ENCODE measurements at regions not wholly inside any gene's neighbourhood (a gene's known extent, or its start where the extent isn't known, plus 50 kb on each side); places are given as distances from the start of the nearest gene placed in this dataset.

DNA sequence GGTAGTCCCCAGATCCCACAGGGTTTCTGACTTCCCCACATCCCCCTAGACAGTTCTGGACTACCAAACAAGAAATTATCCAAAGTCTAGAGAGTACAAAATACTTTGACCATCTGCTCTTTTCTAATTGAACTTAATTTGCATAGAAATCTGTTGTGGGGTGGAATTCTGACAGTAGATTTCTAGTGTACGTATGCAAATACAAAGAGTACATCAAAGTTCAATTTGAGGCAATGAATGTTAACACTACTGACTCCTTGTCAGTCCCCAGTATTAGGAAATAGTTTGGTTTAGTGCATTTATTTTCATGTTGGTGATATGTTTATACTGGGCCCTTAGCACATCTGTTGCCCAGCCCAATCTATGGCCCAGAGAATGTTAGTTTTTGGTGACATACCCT is 292.6 kb downstream of the CETN3 start:
- no peak overlapping the region for H3K4me3 ChIP-seq (ENCODE audit: low read depth, low read length)
- no peak for TF ChIP-seq CTCF (IDR thresholded peaks at IDR 0.05; ENCODE audit: insufficient read depth, low read depth, low read length)
- ChIA-PET CTCF (no interaction called here), POLR2A (no interaction called here)
- H3K36me3 ChIP-seq (ENCODE audit: control insufficient read depth, insufficient read depth, low read length): no peaks in the 10 kb centered on the region
- no peaks in the 10 kb centered on the region for H3K27me3 ChIP-seq (ENCODE audit: control insufficient read depth, insufficient read depth, low read length)
- no peak for DNase-seq (ENCODE audit: low read depth)

DNA sequence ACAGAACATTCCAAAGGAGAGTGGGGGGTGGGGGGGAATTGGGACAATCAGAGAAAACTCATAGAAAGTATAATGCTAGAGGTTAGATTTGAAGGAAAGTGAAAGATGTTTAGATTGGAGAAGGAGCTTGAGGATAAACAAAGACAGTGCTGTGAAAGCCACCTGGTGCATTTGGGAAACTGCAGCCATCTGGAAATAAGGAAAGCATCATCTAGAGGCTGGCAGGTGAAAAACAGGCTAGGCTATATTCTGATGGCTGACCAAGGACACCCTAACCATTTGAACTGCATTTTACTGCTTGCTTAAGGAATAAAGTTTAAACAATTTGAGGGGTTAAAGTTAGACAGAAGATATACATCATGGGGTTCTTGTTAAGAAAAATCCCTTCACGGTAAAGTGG is 296.4 kb downstream of the CETN3 start:
- ChIA-PET CTCF (no interaction called here), POLR2A (no interaction called here)

GRCh38 chr5:90112033-90112692 is 297.4 kb downstream of the CETN3 start:
- CTCF ChIA-PET: no interaction called here
- no peaks in the 10 kb centered on the region for H3K27me3 ChIP-seq (ENCODE audit: control insufficient read depth, insufficient read depth, low read length)
- H3K4me3 ChIP-seq (ENCODE audit: low read depth, low read length): no peak overlapping the region
- no peak for DNase-seq (ENCODE audit: low read depth)
- H3K36me3 ChIP-seq (ENCODE audit: control insufficient read depth, insufficient read depth, low read length): no peaks in the 10 kb centered on the region
- no peak for TF ChIP-seq CTCF (IDR thresholded peaks at IDR 0.05; ENCODE audit: insufficient read depth, low read depth, low read length)
- POLR2A ChIA-PET: no interaction called here

More for the DNA sequence above, 296.4 kb downstream of the CETN3 start:
- TF ChIP-seq CTCF (IDR thresholded peaks at IDR 0.05; ENCODE audit: insufficient read depth, low read depth, low read length): no peak
- Histone ChIP-seq H3K4me3 (ENCODE audit: low read depth, low read length) (no peak overlapping the region), H3K36me3 (ENCODE audit: control insufficient read depth, insufficient read depth, low read length) (no peaks in the 10 kb centered on the region), H3K27me3 (ENCODE audit: control insufficient read depth, insufficient read depth, low read length) (no peaks in the 10 kb centered on the region)
- DNase-seq (ENCODE audit: low read depth): no peak

- Histone ChIP-seq H3K4me3 (ENCODE audit: low read depth, low read length) (no peak overlapping the region), H3K27me3 (ENCODE audit: control insufficient read depth, insufficient read depth, low read length) (no peaks in the 10 kb centered on the region), H3K36me3 (ENCODE audit: control insufficient read depth, insufficient read depth, low read length) (no peaks in the 10 kb centered on the region)
- no peak for DNase-seq (ENCODE audit: low read depth)
- POLR2A ChIA-PET: no interaction called here
- no peak for TF ChIP-seq CTCF (IDR thresholded peaks at IDR 0.05; ENCODE audit: insufficient read depth, low read depth, low read length)
- CTCF ChIA-PET: no interaction called here
Observed at GRCh38 chr5:90111364-90112032, 298.1 kb downstream of the CETN3 start.

DNA sequence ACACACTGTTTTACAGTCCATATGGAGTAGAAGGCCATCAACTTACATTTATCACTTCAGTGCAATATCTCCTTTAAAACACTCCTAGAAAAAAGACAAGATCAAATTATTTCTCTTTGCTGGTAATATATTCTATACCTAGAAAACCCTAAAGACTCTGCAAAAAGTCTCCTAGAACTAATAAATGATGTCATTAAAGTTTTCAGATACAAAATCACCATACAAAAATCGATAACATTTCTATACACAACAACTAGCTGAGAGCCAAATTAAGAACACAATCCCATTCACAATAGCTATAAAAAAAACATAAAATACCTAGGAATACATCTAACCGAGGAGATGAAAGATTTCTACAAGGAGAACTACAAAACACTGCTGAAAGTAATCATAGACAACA is 300.3 kb downstream of the CETN3 start:
- CTCF ChIA-PET: no interaction called here
- POLR2A ChIA-PET: no interaction called here
- Histone ChIP-seq H3K4me3 (ENCODE audit: low read depth, low read length) (no peak overlapping the region), H3K27me3 (ENCODE audit: control insufficient read depth, insufficient read depth, low read length) (no peaks in the 10 kb centered on the region), H3K36me3 (ENCODE audit: control insufficient read depth, insufficient read depth, low read length) (no peaks in the 10 kb centered on the region)
- no peak for DNase-seq (ENCODE audit: low read depth)
- no peak for TF ChIP-seq CTCF (IDR thresholded peaks at IDR 0.05; ENCODE audit: insufficient read depth, low read depth, low read length)

Measured in BJ (cell line).